Heart right ventricle (tissue), 16 donors: ENCODE measurements at regions not wholly inside any gene's neighbourhood (a gene's known extent, or its start where the extent isn't known, plus 50 kb on each side); places are given as distances from the start of the nearest gene placed in this dataset.

Experiments used
- ATAC-seq, 8 donors: fragments of 200-7000 bp; cut with Tn5 transposase; one replicate each; pipeline ENCODE4 v1.9.1; 2020; ENCODE audit warnings: mild to moderate bottlenecking in 8 of 8, moderate library complexity in 8 of 8, moderate number of reproducible peaks in 1 of 8
- DNase-seq, 2 donors: peaks; one replicate each; pipeline ENCODE4 v3.0.0-alpha.2; 2020
- H3K27ac ChIP-seq, 10 donors: fragments of 200-600 bp; sonication (generic) in 2 of 10; one replicate each; pipeline versions ENCODE4 v1.5.0 to v1.8.0; 2020 to 2022; ENCODE audit warnings: mild to moderate bottlenecking in 3 of 10
- H3K27me3 ChIP-seq, 7 donors: fragments of 200-600 bp; one replicate each; pipeline ENCODE4 v1.8.0; 2021 to 2022; ENCODE audit warnings: mild to moderate bottlenecking in 2 of 7
- H3K36me3 ChIP-seq, 9 donors: fragments of 200-600 bp; sonication (generic) in 1 of 9; one replicate each; pipeline versions ENCODE4 v1.5.0 to v1.8.0; 2020 to 2022; ENCODE audit warnings: mild to moderate bottlenecking in 2 of 9
- H3K4me1 ChIP-seq, 9 donors: fragments of 200-600 bp; sonication (generic) in 1 of 9; one replicate each; pipeline versions ENCODE4 v1.5.0 to v1.8.0; 2020 to 2022; ENCODE audit warnings: mild to moderate bottlenecking in 4 of 9
- H3K4me3 ChIP-seq, 10 donors: fragments of 200-600 bp; sonication (generic) in 2 of 10; one replicate each; pipeline versions ENCODE4 v1.5.0 to v1.8.0; 2020 to 2022; ENCODE audit warnings: mild to moderate bottlenecking in 7 of 10, moderate library complexity in 2 of 10
- H3K9me3 ChIP-seq, 11 donors: fragments of 200-600 bp in 10 of 11; sonication (generic) in 2 of 11; one replicate each; pipeline versions ENCODE4 v1.5.0 to v1.8.0; 2013 to 2022; ENCODE audit warnings: mild to moderate bottlenecking in 2 of 11, control low read depth in 1 of 11, moderate library complexity in 1 of 11
- WGBS, 2 donors: extraction: QIAGEN DNeasy Blood & Tissue Kit; methylation state at CpG; one replicate each; pipeline ENCODE4 v1.1.7; 2013; ENCODE audit warnings: inconsistent platforms in 1 of 2; 5-methylcytosine and 5-hydroxymethylcytosine counted together
- intact Hi-C, 10 donors: fragments of 100-400 bp; cut with DNase I; formaldehyde crosslinking; loops; one replicate each; pipeline versions ENCODE4 v1.11.1 to v1.14.2; 2022
- TF ChIP-seq, protein P1 (sequence below), 9 donors: fragments of 200-600 bp; sonication (generic) in 2 of 9; IDR thresholded peaks; one replicate each; pipeline versions ENCODE4 v1.5.0 to v1.8.0; 2021 to 2022; ENCODE audit warnings: antibody characterized with exemption in 9 of 9, mild to moderate bottlenecking in 5 of 9, moderate library complexity in 1 of 9
- donor health status: Arrhythmogenic right ventricular cardiomyopathy.
- donor health status: ischemic (EF 13 %, LVEDD 7.1; RV severe dilation, severe dysfunction).
- donor health status: healthy with polysubstance abuse.
- donor health status: DM: no; HTN: yes; CAD: no.
- donor health status: DM: no; HTN: no; CAD: no.
- donor health status: ischemic (EF 25% LVEDD 6.9; RV normal size, moderate dysfunction).
- donor health status: ischemic (EF 25% LVEDD 5.7; RV mildly dilated, moderate dysfunction).
- donor health status: healthy.
- donor health status: DM: yes; HTN: yes; CAD: no.
- donor health status: Ischemic cardiomyopathy.
- donor health status: ischemic (EF 35%, LVEDD 5.7; RV mildly dilated, moderate dysfunction).
- donor health status: nonischemic (EF 11% LVEDD 7.7; RV severe dilation, severe dysfunction).
- donor health status: DM: yes; HTN: yes; CAD: no.
- donor health status: PGD.
- donor health status: ischemic (EF 29% LVEDD 5.4; RV normal size, mild dysfunction).
- donor health status: nonischemic (EF 23%, LVEDD 6.1; RV moderate dilation, normal function).

DNA sequence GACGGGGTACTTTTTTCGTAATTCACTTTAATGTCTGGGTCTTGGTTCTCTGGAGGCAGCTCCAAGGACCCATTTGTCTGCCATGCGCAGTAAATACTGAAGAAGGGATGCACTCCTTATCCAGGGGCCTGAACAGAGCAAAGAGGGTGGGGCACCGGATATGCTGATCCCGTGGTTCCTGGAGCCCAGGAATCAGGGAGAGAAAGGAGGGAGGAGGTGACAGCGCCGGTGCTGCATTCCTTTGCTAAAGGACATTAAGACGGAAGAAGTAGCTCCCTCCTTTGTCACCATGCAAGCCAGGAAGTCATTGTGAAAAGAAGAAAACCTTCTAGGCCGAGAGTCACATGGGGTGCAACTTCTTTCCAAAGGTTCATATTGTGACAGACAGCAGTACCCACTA, 1057.7 kb downstream of the VRK1 start:
- Histone ChIP-seq H3K4me3 (no peak overlapping the region), H3K27me3 (peaks cover 0 to 7% (median 0%) of the 10 kb centered on the region in 7 donors), H3K27ac (no peak overlapping the region), H3K4me1 (no peaks in the 10 kb centered on the region), H3K36me3 (no peaks in the 10 kb centered on the region), H3K9me3 (no peaks in the 10 kb centered on the region)
- intact Hi-C loops, result no loop called here
- WGBS, 2 donors, result 59 to 61% methylated on average over 9 of the region's 9 CpGs
- DNase-seq (no peak), ATAC-seq (no peak)
- TF ChIP-seq, protein P1, sequence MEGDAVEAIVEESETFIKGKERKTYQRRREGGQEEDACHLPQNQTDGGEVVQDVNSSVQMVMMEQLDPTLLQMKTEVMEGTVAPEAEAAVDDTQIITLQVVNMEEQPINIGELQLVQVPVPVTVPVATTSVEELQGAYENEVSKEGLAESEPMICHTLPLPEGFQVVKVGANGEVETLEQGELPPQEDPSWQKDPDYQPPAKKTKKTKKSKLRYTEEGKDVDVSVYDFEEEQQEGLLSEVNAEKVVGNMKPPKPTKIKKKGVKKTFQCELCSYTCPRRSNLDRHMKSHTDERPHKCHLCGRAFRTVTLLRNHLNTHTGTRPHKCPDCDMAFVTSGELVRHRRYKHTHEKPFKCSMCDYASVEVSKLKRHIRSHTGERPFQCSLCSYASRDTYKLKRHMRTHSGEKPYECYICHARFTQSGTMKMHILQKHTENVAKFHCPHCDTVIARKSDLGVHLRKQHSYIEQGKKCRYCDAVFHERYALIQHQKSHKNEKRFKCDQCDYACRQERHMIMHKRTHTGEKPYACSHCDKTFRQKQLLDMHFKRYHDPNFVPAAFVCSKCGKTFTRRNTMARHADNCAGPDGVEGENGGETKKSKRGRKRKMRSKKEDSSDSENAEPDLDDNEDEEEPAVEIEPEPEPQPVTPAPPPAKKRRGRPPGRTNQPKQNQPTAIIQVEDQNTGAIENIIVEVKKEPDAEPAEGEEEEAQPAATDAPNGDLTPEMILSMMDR (IDR thresholded peaks at IDR 0.05), result no peak

DNA sequence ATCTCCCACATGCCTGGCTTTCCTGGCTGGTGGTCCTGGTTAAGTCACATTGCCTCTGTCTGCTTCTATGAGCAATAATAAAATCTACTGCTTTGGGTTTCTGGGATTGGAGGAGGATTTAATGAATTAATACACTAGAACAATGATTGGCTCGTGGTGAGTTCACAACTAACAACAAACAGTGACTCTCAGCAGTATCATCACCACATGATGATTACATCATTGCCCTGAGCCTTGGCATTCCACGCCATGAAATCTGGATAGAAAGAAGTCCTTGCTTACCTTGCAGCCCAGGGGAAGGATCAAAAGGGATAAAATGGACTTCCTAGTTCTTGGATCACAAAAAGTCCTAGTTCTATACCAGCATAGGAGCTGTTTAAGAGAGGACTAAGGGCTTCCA, 1069.0 kb downstream of the VRK1 start:
- ATAC-seq, result no peak
- no peaks in the 10 kb centered on the region for H3K36me3 ChIP-seq

DNA sequence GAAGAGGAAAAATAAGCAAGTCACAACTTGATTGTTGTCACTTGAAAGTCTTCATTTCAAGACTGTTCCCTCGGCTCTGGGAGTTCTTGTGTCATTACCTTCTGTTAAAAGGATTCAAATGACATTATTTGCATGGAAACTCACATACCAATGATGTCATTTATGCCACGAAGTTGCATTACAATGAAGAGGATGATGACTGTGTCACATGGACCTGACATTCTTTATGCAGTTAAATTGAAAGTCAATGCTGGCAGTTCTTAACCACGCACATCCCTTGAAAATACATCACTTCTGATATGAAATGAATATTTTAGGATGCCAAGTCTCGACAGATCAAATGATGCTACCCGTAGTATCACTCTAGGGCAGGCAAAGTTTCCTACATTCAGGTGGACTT, 1069.5 kb downstream of the VRK1 start:
- Histone ChIP-seq H3K27ac (no peak overlapping the region), H3K27me3 (peaks cover 0 to 5% (median 0%) of the 10 kb centered on the region in 7 donors), H3K4me1 (no peaks in the 10 kb centered on the region), H3K36me3 (no peaks in the 10 kb centered on the region), H3K4me3 (no peak overlapping the region), H3K9me3 (no peaks in the 10 kb centered on the region)
- TF ChIP-seq, protein P1 (IDR thresholded peaks at IDR 0.05), result no peak
- intact Hi-C loops, result no loop called here
- no peak for DNase-seq
- WGBS, 2 donors, result 60 to 61% methylated on average over 5 of the region's 5 CpGs
- no peak for ATAC-seq

More for the DNA sequence above, 1069.0 kb downstream of the VRK1 start:
- H3K4me3 ChIP-seq, result no peak overlapping the region
- WGBS, 2 donors, result 59 to 62% methylated on average over 2 of the region's 2 CpGs
- intact Hi-C loops, result no loop called here
- TF ChIP-seq, protein P1 (IDR thresholded peaks at IDR 0.05), result no peak
- H3K27ac ChIP-seq, result no peak overlapping the region
- no peaks in the 10 kb centered on the region for H3K4me1 ChIP-seq
- peaks cover 0 to 5% (median 0%) of the 10 kb centered on the region in 7 donors for H3K27me3 ChIP-seq
- no peak for DNase-seq
- H3K9me3 ChIP-seq, result no peaks in the 10 kb centered on the region

DNA sequence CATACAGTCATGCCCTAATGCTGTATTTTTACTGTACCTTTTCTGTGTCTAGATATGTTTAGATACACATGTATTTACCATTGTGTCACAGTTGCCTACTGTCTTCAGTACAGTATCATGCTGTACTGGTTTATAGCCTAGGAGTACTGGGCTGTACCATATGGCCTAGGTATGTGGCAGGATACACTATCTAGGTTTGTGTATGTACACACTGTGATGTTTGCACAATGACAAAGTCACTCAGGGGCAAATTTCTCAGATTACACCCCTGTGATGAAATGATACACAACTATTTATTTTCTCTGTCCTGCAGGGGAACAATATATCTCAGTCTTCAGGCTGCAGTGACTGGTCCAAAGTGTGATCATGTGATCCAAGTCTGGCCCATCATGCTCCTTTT, 1076.1 kb downstream of the VRK1 start:
- Histone ChIP-seq H3K36me3 (no peaks in the 10 kb centered on the region), H3K27ac (no peak overlapping the region), H3K4me3 (no peak overlapping the region), H3K9me3 (no peaks in the 10 kb centered on the region), H3K27me3 (peaks cover 0 to 2% (median 0%) of the 10 kb centered on the region in 7 donors), H3K4me1 (no peaks in the 10 kb centered on the region)
- DNase-seq, result no peak
- TF ChIP-seq, protein P1 (IDR thresholded peaks at IDR 0.05), result no peak
- intact Hi-C loops, result no loop called here
- ATAC-seq, result no peak
